ENCODE measurements at regions not wholly inside any gene's neighbourhood (a gene's known extent, or its start where the extent isn't known, plus 50 kb on each side); places are given as distances from the start of the nearest gene placed in this dataset.

- no peak for TF ChIP-seq EZH2 (IDR thresholded peaks at IDR 0.05; ENCODE audit: low read length, missing control alignments)
- TF ChIP-seq, protein P1, sequence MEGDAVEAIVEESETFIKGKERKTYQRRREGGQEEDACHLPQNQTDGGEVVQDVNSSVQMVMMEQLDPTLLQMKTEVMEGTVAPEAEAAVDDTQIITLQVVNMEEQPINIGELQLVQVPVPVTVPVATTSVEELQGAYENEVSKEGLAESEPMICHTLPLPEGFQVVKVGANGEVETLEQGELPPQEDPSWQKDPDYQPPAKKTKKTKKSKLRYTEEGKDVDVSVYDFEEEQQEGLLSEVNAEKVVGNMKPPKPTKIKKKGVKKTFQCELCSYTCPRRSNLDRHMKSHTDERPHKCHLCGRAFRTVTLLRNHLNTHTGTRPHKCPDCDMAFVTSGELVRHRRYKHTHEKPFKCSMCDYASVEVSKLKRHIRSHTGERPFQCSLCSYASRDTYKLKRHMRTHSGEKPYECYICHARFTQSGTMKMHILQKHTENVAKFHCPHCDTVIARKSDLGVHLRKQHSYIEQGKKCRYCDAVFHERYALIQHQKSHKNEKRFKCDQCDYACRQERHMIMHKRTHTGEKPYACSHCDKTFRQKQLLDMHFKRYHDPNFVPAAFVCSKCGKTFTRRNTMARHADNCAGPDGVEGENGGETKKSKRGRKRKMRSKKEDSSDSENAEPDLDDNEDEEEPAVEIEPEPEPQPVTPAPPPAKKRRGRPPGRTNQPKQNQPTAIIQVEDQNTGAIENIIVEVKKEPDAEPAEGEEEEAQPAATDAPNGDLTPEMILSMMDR (conservative IDR thresholded peaks at IDR 0.05 in 1 of 2, IDR thresholded peaks at IDR 0.05 in 1 of 2; ENCODE audit: low read depth in 1 of 2, low read length in 2 of 2), result no peak
- no peak overlapping the region for H3K4me3 ChIP-seq (replicated peaks in 1 of 4; ENCODE audit: control extremely low read depth in 1 of 4, insufficient read depth in 1 of 4, low read depth in 3 of 4, low read length in 4 of 4)
- no peak for DNase-seq (ENCODE audit: low read depth in 2 of 2)
Measured at GRCh38 chr14:104299993-104300761, 161.8 kb downstream of the KIF26A start.

DNA sequence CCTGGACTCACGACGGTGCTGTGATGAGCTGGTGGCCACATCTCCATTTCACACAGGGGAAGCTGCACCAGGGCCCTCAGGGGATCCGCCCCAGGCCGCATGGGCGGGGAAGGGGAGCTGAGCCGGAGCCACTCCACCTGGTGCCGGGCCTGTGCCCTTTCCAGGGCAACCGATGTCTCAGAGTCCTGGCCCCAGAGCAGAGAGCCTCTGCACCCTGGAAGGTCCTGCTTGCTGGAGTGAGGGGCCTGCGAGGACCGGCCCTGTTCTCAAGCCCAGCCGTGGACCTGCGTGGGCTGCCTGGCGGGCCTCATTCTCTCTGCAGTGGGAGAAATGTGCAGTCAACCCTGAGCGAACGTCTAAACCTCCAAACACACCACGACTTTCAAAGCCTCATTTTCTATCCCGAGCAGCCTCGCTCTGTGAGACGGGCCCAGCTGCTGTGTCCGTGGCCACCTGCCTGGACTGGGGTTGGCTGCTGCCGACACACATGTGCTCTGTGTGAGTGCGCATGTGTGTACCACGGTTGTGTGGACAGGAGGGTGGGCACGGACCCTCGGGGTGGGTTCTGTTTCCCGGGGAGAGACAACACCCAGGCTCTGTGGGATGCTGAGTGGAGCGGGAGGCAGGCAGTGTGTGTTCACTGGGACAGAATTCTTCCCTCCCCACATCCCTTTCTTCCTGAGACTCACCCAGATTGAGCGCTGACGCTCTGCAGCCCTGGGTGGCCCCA, 163.5 kb downstream of the KIF26A start:
- TF ChIP-seq, protein P1 (conservative IDR thresholded peaks at IDR 0.05 in 1 of 2, IDR thresholded peaks at IDR 0.05 in 1 of 2; ENCODE audit: low read depth in 1 of 2, low read length in 2 of 2), result no peak
- TF ChIP-seq EZH2 (IDR thresholded peaks at IDR 0.05; ENCODE audit: low read length, missing control alignments), result no peak
- H3K27me3 ChIP-seq (ENCODE audit: control insufficient read depth, insufficient read depth, low read length), result no peaks in the 10 kb centered on the region
- H3K9ac ChIP-seq (ENCODE audit: insufficient read depth, low read length), result no peak overlapping the region
- no peaks in the 10 kb centered on the region for H3K4me1 ChIP-seq (ENCODE audit: control insufficient read depth, extremely low read depth, insufficient read depth, low read length)
- H3K36me3 ChIP-seq (ENCODE audit: control insufficient read depth, insufficient read depth, low read length), result no peaks in the 10 kb centered on the region
- H3K4me2 ChIP-seq (ENCODE audit: extremely low read depth, insufficient read depth, low read length), result no peak overlapping the region
- no peak overlapping the region for H3K4me3 ChIP-seq (replicated peaks in 1 of 4; ENCODE audit: control extremely low read depth in 1 of 4, insufficient read depth in 1 of 4, low read depth in 3 of 4, low read length in 4 of 4)
- no peak overlapping the region for H2AFZ ChIP-seq (ENCODE audit: low read length)
- H3K9me3 ChIP-seq (ENCODE audit: control insufficient read depth, insufficient read depth, low read depth, low read length), result no peaks in the 10 kb centered on the region
- DNase-seq (ENCODE audit: low read depth in 2 of 2), result no peak
- no peaks in the 10 kb centered on the region for H3K79me2 ChIP-seq (ENCODE audit: control insufficient read depth, insufficient read depth, low read length)
- H3K27ac ChIP-seq (ENCODE audit: insufficient read depth, low read length), result no peak overlapping the region
- no peaks in the 10 kb centered on the region for H4K20me1 ChIP-seq (ENCODE audit: control insufficient read depth, extremely low read depth, insufficient read depth, low read length)

More at GRCh38 chr14:104299993-104300761, 161.8 kb downstream of the KIF26A start:
- Histone ChIP-seq H3K27ac (ENCODE audit: insufficient read depth, low read length) (no peak overlapping the region), H3K9me3 (ENCODE audit: control insufficient read depth, insufficient read depth, low read depth, low read length) (no peaks in the 10 kb centered on the region), H4K20me1 (ENCODE audit: control insufficient read depth, extremely low read depth, insufficient read depth, low read length) (no peaks in the 10 kb centered on the region), H3K4me1 (ENCODE audit: control insufficient read depth, extremely low read depth, insufficient read depth, low read length) (no peaks in the 10 kb centered on the region), H3K4me2 (ENCODE audit: extremely low read depth, insufficient read depth, low read length) (no peak overlapping the region), H3K9ac (ENCODE audit: insufficient read depth, low read length) (no peak overlapping the region), H3K27me3 (ENCODE audit: control insufficient read depth, insufficient read depth, low read length) (no peaks in the 10 kb centered on the region), H2AFZ (ENCODE audit: low read length) (no peak overlapping the region), H3K36me3 (ENCODE audit: control insufficient read depth, insufficient read depth, low read length) (no peaks in the 10 kb centered on the region), H3K79me2 (ENCODE audit: control insufficient read depth, insufficient read depth, low read length) (no peaks in the 10 kb centered on the region)

GRCh38 chr14:104302794-104303405, 164.5 kb downstream of the KIF26A start:
- no peaks in the 10 kb centered on the region for H3K36me3 ChIP-seq (ENCODE audit: control insufficient read depth, insufficient read depth, low read length)
- H3K27me3 ChIP-seq (ENCODE audit: control insufficient read depth, insufficient read depth, low read length), result no peaks in the 10 kb centered on the region
- H3K4me2 ChIP-seq (ENCODE audit: extremely low read depth, insufficient read depth, low read length), result no peak overlapping the region
- H3K4me3 ChIP-seq (replicated peaks in 1 of 4; ENCODE audit: control extremely low read depth in 1 of 4, insufficient read depth in 1 of 4, low read depth in 3 of 4, low read length in 4 of 4), result no peak overlapping the region
- H4K20me1 ChIP-seq (ENCODE audit: control insufficient read depth, extremely low read depth, insufficient read depth, low read length), result no peaks in the 10 kb centered on the region
- H3K27ac ChIP-seq (ENCODE audit: insufficient read depth, low read length), result no peak overlapping the region
- H3K9ac ChIP-seq (ENCODE audit: insufficient read depth, low read length), result no peak overlapping the region
- H2AFZ ChIP-seq (ENCODE audit: low read length), result no peak overlapping the region
- no peaks in the 10 kb centered on the region for H3K79me2 ChIP-seq (ENCODE audit: control insufficient read depth, insufficient read depth, low read length)
- TF ChIP-seq, protein P1 (conservative IDR thresholded peaks at IDR 0.05 in 1 of 2, IDR thresholded peaks at IDR 0.05 in 1 of 2; ENCODE audit: low read depth in 1 of 2, low read length in 2 of 2), result no peak
- H3K9me3 ChIP-seq (ENCODE audit: control insufficient read depth, insufficient read depth, low read depth, low read length), result no peaks in the 10 kb centered on the region
- DNase-seq (ENCODE audit: low read depth in 2 of 2), result no peak
- no peaks in the 10 kb centered on the region for H3K4me1 ChIP-seq (ENCODE audit: control insufficient read depth, extremely low read depth, insufficient read depth, low read length)
